H54 (cell line): ENCODE measurements at regions not wholly inside any gene's neighbourhood (a gene's known extent, or its start where the extent isn't known, plus 50 kb on each side); places are given as distances from the start of the nearest gene placed in this dataset.

ENCODE experiments used
- DNase-seq: peaks from one replicate; pipeline ENCODE4 v3.0.0; 2011; ENCODE audit warnings: low spot score, mixed read lengths; ENCODE audit not compliant: insufficient read length
- FAIRE-seq: peaks from 3 replicates; lab custom pipeline; 2011; peaks lifted over from hg19 to GRCh38; lab: Jason Lieb, UNC
- POLR2A ChIP-seq: IDR thresholded peaks from 2 replicates; pipeline ENCODE4 v1.6.1; 2011; ENCODE audit warnings: low read depth, mild to moderate bottlenecking, low read length

DNA sequence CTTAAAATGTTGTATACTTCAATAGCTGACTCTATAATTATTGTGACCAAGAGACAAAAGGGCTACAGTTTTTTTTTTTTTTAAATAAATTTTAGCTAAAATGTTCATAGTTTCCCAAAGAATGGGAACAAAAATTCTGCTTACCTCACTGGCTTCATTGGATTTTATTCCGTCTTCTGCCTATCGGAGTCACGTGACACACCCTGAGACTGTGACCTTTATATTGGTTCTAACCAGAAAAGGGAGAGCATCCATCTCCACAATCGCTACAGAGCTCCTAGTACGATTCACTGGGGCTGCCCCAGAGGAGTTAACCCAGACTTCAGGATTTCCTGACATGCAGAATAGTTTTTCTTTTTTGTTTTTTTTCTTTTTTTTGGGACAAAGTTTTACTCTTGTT is 203.6 kb upstream of the SLC35G4 start:
- FAIRE-seq (no peak), DNase-seq (no peak)

DNA sequence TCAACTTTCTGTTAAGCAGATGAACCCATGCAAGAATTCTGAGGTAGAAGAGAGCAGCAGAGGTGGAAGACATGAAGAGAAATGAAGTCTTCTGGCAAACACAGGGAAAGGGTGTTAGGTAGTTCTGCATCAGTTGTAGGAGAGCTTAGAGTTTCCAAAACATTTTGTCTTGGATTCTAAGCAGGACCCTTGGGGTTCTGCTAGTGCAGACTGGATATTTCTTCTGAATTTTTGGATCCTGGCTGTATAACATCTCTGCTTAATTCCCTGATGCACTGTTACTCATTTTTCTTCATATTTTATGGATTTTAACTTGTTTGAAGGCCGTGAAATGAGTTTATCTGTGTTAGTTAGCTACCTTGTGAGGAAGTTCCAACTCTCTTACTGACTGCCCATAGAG is 208.7 kb upstream of the SLC35G4 start:
- FAIRE-seq (no peak), DNase-seq (no peak)
- TF ChIP-seq POLR2A = no peak

More for the DNA sequence above, 203.6 kb upstream of the SLC35G4 start:
- TF ChIP-seq POLR2A = no peak

DNA sequence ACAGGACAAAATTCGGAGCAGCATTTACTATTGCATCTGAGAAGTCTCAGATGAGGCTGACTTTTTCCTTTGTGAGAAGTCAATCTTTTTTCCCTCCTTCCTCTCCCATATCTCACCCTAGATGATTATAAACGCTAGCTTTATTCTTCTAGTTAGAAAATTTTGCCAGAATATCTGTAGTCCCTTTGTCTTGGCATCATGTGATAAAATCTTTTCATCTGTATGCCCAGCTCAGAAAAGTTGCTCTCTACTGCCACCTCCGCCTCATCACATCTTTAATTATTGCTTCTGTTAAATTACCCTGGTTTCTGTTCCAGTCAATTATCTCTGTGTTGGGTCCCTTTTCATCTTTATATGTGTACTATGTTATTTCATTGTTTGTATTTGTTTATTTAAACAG is 210.8 kb upstream of the SLC35G4 start:
- TF ChIP-seq POLR2A = no peak
- FAIRE-seq (peak; percentile 48), DNase-seq (no peak)

DNA sequence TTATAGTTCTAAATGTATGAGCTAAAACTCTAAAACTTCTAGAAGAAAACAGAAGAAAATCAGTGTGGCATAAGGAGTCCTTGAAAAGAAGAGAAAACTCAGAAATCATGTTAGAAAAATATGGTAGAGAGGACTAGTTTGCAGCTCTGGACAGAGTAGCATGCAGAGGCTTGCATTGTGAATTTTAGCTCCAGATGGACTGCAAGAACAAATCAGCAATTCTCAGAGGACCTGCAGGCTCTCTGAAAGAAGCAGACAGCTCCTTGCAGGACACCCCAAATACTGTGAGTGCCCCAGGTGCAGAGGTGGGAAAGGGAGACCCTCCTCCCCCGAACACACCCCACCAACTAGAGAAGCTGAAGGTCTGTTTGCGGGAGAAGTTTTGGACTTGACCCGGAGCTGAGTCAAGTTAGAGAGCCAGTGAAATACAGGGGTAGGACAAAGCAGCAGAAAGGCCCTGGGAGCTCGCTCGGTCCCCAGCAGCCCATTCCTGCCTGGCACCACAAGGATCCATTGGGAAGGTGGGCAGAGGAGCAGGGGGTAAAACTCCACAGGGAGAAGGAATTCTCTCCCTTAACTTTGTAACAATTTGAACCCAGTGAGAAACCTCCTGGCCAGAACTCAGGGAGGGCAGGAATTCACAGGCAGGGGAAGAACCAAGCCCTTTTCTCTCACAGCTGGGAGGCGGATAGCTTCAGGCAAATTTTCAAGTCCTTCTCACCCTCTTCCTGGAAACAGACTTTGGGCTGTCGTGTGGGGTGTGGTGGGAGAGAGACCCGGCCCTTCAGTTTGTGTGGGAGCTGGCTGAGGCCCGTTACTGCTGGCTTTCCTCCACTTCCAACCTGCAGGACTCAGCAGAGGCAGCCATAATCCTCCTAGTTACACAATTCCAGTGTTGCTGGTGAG is 216.2 kb upstream of the SLC35G4 start:
- peak; percentile 30 for FAIRE-seq
- DNase-seq = no peak
- TF ChIP-seq POLR2A = no peak

DNA sequence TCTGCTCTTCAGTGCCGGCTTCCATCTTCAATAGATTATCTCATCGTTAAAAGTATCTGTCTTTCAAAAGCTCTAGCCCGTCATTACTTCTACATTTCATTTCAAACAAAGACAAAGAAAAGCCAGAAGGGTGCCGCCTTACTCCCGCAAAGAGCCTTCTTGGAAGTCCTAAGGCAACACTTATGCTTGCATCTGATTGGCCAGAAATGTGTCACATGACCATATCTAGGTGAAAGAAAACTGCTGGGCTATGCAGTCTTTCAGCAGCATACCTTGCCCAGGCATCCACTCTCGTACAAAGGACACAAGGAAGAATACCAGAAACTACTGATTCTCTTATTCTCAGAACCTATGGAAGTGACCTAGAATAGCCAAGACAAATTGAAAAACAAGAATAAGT is 217.1 kb upstream of the SLC35G4 start:
- TF ChIP-seq POLR2A = no peak
- DNase-seq (peak; percentile 37), FAIRE-seq (peak; percentile 98)

DNA sequence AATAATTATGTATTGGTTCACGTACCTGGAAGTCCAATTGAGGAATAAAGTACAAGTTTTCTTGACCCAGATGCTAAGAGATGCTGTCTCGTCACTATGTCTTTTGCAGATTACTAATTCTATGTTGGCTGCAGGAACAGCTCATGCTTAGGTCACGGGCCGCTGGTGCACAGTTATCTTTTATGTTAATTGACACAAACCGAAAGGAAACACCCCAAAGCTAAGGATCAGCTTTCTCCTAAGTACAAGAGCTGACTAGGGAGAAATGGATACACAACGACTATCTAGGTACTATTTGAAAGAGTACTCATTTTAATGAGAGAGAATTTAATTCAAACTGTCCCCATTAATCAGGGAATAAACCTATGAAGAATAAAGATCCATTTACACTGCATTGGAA is 217.7 kb upstream of the SLC35G4 start:
- FAIRE-seq = peak; percentile 88
- TF ChIP-seq POLR2A = no peak
- DNase-seq = peak; percentile 12

DNA sequence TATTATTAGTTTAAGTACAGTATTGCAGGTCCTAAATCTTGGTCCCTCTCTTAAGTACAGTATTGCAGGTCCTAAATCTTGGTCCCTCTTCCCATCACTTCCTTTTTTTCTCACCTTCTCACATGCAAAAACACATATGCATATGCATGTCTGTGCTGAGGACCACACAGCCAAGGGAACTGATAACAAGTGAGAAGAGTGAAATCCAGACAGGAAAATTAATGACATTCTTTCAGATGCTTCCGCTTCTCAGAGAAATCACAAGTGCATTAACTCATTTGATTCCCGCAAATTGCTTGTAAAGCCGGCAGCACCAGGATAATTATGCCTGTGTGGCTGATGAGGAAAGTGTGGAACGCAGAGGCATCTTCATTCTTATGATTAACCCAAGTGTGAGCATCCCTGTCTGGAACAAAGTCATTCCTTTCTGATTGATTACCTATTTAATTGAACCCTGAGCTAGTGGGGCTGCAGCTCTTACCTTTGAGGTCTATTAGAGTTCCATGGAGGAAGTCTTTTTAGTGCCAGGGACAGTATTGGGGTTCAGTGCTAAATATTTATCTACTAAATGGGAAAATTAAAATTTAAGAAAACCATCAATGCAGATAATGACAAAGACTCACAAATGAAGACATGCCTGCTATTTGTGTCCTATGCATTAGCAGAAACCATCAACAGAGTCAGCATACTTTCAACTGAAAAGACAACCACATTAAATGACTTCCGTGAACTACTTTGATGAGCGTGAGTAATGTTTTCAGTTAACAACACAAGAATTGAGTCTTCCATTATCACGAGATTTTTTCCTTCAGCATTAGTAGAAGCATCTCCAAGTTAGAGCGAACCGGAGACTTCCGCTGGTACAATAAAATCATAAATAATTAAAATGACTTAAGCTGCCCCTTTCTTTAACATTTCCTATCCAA is 220.4 kb upstream of the SLC35G4 start:
- TF ChIP-seq POLR2A = no peak
- peak; percentile 69 for FAIRE-seq

DNA sequence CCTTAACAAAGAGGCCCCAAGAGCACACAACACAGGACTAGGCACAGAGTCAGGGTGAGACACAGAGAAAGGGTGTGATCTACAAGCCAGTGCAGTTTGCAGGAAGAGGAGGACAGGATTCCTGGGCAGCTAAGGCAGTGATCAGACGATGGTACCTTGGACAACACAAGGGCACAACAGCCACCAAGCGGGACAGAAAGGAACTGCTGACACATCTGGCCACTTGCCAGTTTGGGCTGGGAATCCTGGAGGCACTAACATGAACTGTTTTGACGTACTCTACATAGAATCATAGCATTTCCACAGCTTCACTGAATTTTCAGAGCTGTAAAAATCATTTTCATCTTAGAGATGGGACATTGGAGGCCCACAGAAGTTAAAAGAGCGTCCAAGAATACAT is 221.5 kb upstream of the SLC35G4 start:
- FAIRE-seq = peak; percentile 98
- no peak for TF ChIP-seq POLR2A
- peak; percentile 51 for DNase-seq

More for the DNA sequence above, 220.4 kb upstream of the SLC35G4 start:
- no peak for DNase-seq

DNA sequence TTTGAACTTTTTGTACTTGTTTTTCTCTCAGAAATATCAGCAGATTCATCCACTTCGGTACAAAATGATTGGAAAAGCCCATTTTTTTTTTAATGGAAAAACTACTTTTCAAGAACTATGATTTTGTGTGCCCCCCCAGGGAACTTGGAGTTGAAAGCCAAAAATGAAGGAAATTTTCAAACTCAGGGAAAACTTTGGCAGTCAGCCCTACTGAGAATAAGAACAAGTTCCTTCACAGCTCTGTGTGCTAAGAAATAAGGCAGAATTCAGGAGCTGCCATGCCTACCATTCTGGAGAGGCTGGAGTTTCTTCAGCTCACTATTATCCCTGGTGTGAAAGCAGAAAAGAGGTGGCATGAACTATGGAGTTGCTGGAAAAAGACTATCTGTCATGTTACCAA is 226.0 kb upstream of the SLC35G4 start:
- FAIRE-seq = no peak
- DNase-seq = no peak
- no peak for TF ChIP-seq POLR2A

DNA sequence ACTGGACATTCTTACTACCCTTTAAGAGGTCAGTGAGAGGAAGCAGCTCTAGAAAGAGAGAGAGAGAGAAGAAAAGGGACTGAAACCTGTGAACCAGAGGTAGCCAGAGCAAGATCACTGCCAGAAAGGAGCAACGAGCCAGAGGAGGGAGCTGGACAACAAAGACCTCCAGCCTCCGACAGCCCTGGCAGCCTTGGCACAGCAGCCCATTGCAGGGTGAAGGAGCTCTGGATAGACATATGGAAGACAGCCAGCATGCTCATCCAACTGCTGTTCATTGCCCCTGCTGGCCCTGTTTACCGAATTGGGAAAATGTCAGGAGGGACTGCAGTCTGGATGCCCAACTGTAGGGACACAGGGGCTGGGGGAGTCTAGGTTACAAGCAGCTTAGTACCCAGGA is 228.4 kb upstream of the SLC35G4 start:
- no peak for TF ChIP-seq POLR2A
- DNase-seq = no peak
- FAIRE-seq = no peak

DNA sequence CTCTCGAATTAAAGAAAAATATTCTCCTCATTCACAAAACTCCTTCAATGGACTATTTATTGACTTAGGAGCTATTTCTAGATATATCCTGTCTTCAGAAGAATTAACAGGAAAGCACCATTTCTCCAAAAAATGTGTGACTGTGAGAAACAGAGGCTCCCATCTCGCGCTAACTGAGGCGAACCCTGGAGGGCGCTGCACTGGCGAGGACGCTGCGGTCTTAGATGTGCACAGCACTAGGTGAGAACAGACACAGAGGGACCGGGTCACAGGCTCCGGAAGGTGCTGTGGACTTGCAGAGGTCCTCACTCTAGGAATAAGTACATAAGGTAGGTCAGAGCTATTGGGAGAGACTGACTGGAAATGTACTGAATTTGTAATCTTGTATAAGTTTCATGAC is 229.7 kb upstream of the SLC35G4 start:
- DNase-seq (no peak), FAIRE-seq (no peak)
- TF ChIP-seq POLR2A = no peak

DNA sequence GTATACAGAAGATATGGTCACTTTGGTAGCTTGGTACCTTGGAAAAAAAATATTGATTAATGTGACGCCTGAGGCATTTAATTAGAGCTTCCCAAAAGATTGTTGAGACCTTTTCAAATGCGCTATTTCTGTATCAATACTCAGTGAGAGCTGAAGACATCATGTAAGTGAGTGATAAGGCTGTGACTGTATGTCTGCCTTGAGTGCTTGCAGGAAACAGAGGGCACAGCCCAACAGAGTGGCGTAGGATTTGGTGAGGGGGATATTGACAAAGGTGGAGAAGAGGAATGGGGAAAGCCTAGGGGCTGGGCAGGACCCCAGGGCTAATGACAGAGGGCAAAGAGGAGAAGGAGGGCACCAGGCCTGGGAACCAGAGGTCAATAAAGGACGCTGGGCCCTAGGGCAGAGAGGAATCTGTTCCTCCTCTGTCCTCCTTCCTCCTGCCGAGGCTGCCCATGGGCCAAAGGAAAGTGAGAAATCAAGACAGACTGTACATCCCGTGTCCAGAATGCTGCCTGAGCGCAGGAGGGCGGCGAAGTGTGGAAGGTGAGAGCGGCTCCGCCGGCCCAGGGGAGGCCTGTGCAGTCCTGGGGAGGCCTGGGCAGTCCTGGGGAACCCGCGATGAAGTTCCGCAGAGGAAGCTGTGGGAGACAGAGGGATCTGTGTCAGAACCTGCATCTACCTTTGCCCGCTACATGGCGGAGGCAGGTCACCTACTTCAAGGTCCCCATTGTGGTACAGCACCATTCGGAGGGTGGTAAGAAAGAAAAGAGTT is 228.6 kb upstream of the PIEZO2 start:
- no peak for TF ChIP-seq POLR2A
- no peak for FAIRE-seq
- no peak for DNase-seq

DNA sequence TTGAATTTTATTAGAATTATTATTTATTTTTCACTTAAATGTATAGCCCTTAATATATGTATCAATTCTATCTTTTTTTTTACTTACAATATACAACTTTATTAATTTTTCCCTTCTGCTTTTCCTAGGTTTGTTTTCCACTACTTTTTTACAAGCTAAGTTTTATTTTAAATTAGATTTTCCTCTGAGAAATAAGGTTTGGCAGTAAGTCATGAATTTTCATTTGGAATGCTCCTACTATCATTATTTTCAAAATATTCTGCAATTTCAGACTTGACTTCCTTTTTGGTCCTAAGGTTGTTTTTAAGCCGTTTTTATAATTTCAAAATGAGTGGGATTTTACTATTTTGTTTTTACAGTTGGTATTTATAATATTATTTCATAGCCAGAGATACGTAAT is 222.8 kb upstream of the PIEZO2 start:
- no peak for FAIRE-seq
- no peak for DNase-seq
- no peak for TF ChIP-seq POLR2A

DNA sequence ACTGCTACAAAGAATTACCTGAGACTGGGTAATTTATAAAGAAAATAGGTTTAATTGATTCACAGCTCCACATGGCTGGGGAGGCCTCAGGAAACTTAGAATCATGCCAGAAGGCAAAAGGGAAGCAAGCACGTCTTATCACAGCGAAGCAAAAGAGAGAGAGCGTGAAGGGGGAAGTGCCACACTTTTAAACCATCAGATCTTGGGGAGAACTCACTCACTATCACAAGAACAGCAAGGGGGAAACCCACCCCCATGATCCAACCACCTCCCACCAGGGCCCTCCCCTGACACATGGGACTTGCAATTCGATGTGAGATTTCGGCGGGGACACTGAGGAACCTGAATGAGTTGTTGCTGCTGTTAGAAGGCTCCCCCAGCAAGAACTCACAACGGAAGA is 220.2 kb upstream of the PIEZO2 start:
- DNase-seq (no peak), FAIRE-seq (no peak)

More for the DNA sequence above, 220.2 kb upstream of the PIEZO2 start:
- TF ChIP-seq POLR2A = no peak
